ENCODE measurements at regions not wholly inside any gene's neighbourhood (a gene's known extent, or its start where the extent isn't known, plus 50 kb on each side); places are given as distances from the start of the nearest gene placed in this dataset.

DNA sequence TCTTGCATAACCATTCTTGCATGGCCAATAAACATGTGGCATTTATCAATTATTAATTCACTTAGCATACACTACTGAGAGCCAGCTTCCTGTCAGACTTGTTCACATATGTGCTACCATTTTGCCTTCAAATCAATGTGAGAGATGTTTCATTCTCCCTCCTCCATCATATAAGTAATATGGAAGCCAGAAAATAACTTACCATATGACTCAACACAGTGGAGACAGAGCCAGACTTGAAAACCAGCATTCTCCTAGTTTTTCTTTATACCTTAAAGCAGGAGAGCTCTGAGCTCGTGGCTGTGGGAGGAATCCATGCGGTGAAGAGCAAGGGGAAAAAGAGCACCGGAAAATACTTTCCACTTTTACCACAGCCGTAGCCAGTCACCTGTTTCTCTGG is 215.0 kb upstream of the LRATD1 start:
- H3K4me2 ChIP-seq: no peak overlapping the region
- H3K27ac Mint-ChIP-seq: no peak overlapping the region
- no peak for TF ChIP-seq EZH2phosphoT487 (IDR thresholded peaks at IDR 0.05)
- no peak for TF ChIP-seq CTCF (IDR thresholded peaks at IDR 0.05)
- no peak for TF ChIP-seq EZH2 (IDR thresholded peaks at IDR 0.05)
- H3K79me2 ChIP-seq (ENCODE audit: low read depth): no peaks in the 10 kb centered on the region
- no peak overlapping the region for H3K27ac ChIP-seq
- no peaks in the 10 kb centered on the region for H3K4me1 Mint-ChIP-seq
- H4K20me1 ChIP-seq (ENCODE audit: low read depth): no peaks in the 10 kb centered on the region
- no peaks in the 10 kb centered on the region for H3K9me3 ChIP-seq (ENCODE audit: low read depth)
- H3K9ac ChIP-seq: no peak overlapping the region
- no peak overlapping the region for H2AFZ ChIP-seq (replicated peaks)
- no peaks in the 10 kb centered on the region for H3K4me1 ChIP-seq
- no peaks in the 10 kb centered on the region for H3F3A ChIP-seq (ENCODE audit: low read depth)
- H3K27me3 Mint-ChIP-seq (ENCODE audit: insufficient read depth, low read depth): no peaks in the 10 kb centered on the region
- no peak for DNase-seq (ENCODE audit: low spot score)
- H3K36me3 ChIP-seq: no peaks in the 10 kb centered on the region
- no peak overlapping the region for H3K4me3 ChIP-seq
- no peaks in the 10 kb centered on the region for H3K36me3 Mint-ChIP-seq
- H3K27me3 ChIP-seq: no peaks in the 10 kb centered on the region
- H3K9me3 Mint-ChIP-seq: peaks cover 10% of the 10 kb centered on the region
- no peak overlapping the region for H3K4me3 Mint-ChIP-seq

- Mint-ChIP-seq H3K27me3 (ENCODE audit: insufficient read depth, low read depth) (no peaks in the 10 kb centered on the region), H3K4me1 (no peaks in the 10 kb centered on the region), H3K4me3 (no peak overlapping the region), H3K36me3 (no peaks in the 10 kb centered on the region), H3K9me3 (peaks cover 7% of the 10 kb centered on the region), H3K27ac (no peak overlapping the region)
- Histone ChIP-seq H3K27ac (no peak overlapping the region), H4K20me1 (ENCODE audit: low read depth) (no peaks in the 10 kb centered on the region), H3K9ac (no peak overlapping the region), H3K4me1 (no peaks in the 10 kb centered on the region), H2AFZ (replicated peaks) (no peak overlapping the region), H3K36me3 (no peaks in the 10 kb centered on the region), H3K79me2 (ENCODE audit: low read depth) (no peaks in the 10 kb centered on the region), H3K27me3 (no peaks in the 10 kb centered on the region), H3K4me3 (no peak overlapping the region), H3K9me3 (ENCODE audit: low read depth) (no peaks in the 10 kb centered on the region), H3F3A (ENCODE audit: low read depth) (no peaks in the 10 kb centered on the region), H3K4me2 (no peak overlapping the region)
- no peak for DNase-seq (ENCODE audit: low spot score)
- no peak for TF ChIP-seq CTCF (IDR thresholded peaks at IDR 0.05)
- TF ChIP-seq EZH2phosphoT487 (IDR thresholded peaks at IDR 0.05): no peak
- no peak for TF ChIP-seq EZH2 (IDR thresholded peaks at IDR 0.05)
Measured at GRCh38 chr2:14418115-14418514, 214.4 kb upstream of the LRATD1 start.

DNA sequence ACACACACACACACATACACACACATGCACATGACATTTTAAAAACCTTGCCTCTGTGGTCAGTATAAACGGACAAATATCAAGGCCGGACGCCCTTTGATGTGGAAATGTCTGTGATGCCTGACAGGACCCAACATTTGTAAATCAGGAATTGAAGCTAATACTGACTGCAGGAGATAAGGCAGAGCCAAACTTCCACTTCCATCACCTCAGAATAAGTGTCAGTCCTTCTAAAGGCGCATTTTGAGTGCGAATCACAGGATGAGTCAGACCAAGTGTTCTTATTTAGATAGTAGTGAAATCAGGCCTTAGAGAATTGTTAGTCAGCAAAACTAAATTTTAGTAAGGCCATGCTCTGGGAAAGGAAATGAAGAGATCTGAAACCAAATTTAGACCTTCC is 211.7 kb upstream of the LRATD1 start:
- no peak overlapping the region for H3K27ac ChIP-seq
- DNase-seq (ENCODE audit: low spot score): no peak
- H3K4me2 ChIP-seq: no peak overlapping the region
- H3K9me3 ChIP-seq (ENCODE audit: low read depth): no peaks in the 10 kb centered on the region
- H3K79me2 ChIP-seq (ENCODE audit: low read depth): no peaks in the 10 kb centered on the region
- H3K36me3 ChIP-seq: no peaks in the 10 kb centered on the region
- Mint-ChIP-seq H3K27me3 (ENCODE audit: insufficient read depth, low read depth) (no peaks in the 10 kb centered on the region), H3K4me3 (no peak overlapping the region), H3K4me1 (no peaks in the 10 kb centered on the region), H3K9me3 (no peaks in the 10 kb centered on the region), H3K36me3 (no peaks in the 10 kb centered on the region), H3K27ac (no peak overlapping the region)
- no peak overlapping the region for H2AFZ ChIP-seq (replicated peaks)
- H3K4me3 ChIP-seq: no peak overlapping the region
- no peaks in the 10 kb centered on the region for H3K4me1 ChIP-seq
- no peaks in the 10 kb centered on the region for H4K20me1 ChIP-seq (ENCODE audit: low read depth)
- TF ChIP-seq CTCF (IDR thresholded peaks at IDR 0.05) (no peak), EZH2phosphoT487 (IDR thresholded peaks at IDR 0.05) (no peak), EZH2 (IDR thresholded peaks at IDR 0.05) (no peak)
- H3K9ac ChIP-seq: no peak overlapping the region
- no peaks in the 10 kb centered on the region for H3K27me3 ChIP-seq
- H3F3A ChIP-seq (ENCODE audit: low read depth): no peaks in the 10 kb centered on the region

GRCh38 chr2:14422426-14422825 is 210.1 kb upstream of the LRATD1 start:
- no peaks in the 10 kb centered on the region for H3F3A ChIP-seq (ENCODE audit: low read depth)
- H3K4me1 Mint-ChIP-seq: no peaks in the 10 kb centered on the region
- no peak overlapping the region for H3K4me3 ChIP-seq
- H3K79me2 ChIP-seq (ENCODE audit: low read depth): no peaks in the 10 kb centered on the region
- H4K20me1 ChIP-seq (ENCODE audit: low read depth): no peaks in the 10 kb centered on the region
- H3K27ac Mint-ChIP-seq: no peak overlapping the region
- H3K27ac ChIP-seq: no peak overlapping the region
- no peak overlapping the region for H3K4me3 Mint-ChIP-seq
- no peak for DNase-seq (ENCODE audit: low spot score)
- no peak overlapping the region for H2AFZ ChIP-seq (replicated peaks)
- H3K27me3 ChIP-seq: no peaks in the 10 kb centered on the region
- H3K27me3 Mint-ChIP-seq (ENCODE audit: insufficient read depth, low read depth): no peaks in the 10 kb centered on the region
- no peaks in the 10 kb centered on the region for H3K9me3 ChIP-seq (ENCODE audit: low read depth)
- no peak for TF ChIP-seq EZH2phosphoT487 (IDR thresholded peaks at IDR 0.05)
- TF ChIP-seq EZH2 (IDR thresholded peaks at IDR 0.05): no peak
- no peak for TF ChIP-seq CTCF (IDR thresholded peaks at IDR 0.05)
- H3K36me3 Mint-ChIP-seq: no peaks in the 10 kb centered on the region
- H3K36me3 ChIP-seq: no peaks in the 10 kb centered on the region
- no peak overlapping the region for H3K9ac ChIP-seq
- H3K9me3 Mint-ChIP-seq: no peaks in the 10 kb centered on the region
- H3K4me2 ChIP-seq: no peak overlapping the region
- no peaks in the 10 kb centered on the region for H3K4me1 ChIP-seq
